ENCODE measurements at regions not wholly inside any gene's neighbourhood (a gene's known extent, or its start where the extent isn't known, plus 50 kb on each side); places are given as distances from the start of the nearest gene placed in this dataset.

DNA sequence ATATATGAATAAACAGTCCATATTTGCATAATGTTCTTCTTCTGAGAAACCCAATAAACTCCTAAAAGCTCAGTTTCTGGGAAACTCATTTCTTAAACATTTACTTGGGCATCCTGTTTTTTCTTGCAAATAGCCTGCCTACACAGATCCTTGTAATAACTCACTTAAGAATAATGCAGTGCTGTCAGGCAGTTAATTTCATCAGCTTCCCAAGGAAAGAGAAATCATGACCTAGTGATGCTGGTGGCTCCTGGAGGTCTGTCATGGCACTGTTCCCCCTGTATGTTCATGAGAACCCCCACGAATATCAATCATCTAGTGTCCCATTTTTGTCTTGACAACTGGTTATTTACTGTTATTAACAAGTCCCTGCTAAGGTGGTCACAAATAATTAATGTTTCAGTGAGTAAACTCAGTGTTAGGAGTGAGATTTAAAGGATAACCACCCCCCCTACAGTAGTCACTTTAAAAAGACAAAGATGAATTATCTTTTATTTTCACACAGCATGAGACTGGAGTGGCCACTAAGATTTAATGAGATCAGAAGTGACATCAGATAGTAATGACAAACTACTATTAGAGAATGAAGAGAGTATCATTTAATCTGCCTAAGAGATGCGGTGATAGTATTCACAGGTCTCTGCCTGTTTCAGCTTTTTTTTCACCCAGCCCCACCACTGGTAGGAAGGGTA, 279.5 kb upstream of the NECTIN3 start:
- Histone ChIP-seq H3K27me3 (no peaks in the 10 kb centered on the region), H3K9me3 (no peaks in the 10 kb centered on the region), H3K4me3 (no peak overlapping the region), H3K27ac (no peak overlapping the region), H3K36me3 (no peaks in the 10 kb centered on the region), H3K4me1 (no peaks in the 10 kb centered on the region)
- DNase-seq (ENCODE audit: low spot score in 2 of 2), result no peak
- intact Hi-C loops (cut with DNase I), result no loop called here
- TF ChIP-seq, protein P1, sequence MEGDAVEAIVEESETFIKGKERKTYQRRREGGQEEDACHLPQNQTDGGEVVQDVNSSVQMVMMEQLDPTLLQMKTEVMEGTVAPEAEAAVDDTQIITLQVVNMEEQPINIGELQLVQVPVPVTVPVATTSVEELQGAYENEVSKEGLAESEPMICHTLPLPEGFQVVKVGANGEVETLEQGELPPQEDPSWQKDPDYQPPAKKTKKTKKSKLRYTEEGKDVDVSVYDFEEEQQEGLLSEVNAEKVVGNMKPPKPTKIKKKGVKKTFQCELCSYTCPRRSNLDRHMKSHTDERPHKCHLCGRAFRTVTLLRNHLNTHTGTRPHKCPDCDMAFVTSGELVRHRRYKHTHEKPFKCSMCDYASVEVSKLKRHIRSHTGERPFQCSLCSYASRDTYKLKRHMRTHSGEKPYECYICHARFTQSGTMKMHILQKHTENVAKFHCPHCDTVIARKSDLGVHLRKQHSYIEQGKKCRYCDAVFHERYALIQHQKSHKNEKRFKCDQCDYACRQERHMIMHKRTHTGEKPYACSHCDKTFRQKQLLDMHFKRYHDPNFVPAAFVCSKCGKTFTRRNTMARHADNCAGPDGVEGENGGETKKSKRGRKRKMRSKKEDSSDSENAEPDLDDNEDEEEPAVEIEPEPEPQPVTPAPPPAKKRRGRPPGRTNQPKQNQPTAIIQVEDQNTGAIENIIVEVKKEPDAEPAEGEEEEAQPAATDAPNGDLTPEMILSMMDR (IDR thresholded peaks at IDR 0.05), result no peak

DNA sequence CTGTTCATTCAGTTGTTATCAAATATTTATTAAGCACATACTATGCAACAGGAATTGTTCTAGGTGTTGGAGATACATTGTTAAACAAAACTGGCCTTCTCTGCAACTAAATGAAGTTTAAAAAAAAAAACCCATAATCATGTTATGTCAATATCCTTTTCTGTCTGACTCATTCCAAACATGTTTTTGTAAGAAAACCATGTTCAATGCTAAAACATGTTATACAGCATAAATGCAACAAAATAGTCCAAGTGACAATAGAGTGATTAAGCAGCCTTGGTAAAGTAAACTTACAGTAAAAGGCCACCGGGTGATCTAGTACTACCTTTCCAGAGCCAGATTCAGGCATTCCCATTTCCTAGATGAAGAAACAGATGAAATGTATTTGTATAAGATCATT, 278.0 kb upstream of the NECTIN3 start:
- H3K27me3 ChIP-seq, result no peaks in the 10 kb centered on the region

DNA sequence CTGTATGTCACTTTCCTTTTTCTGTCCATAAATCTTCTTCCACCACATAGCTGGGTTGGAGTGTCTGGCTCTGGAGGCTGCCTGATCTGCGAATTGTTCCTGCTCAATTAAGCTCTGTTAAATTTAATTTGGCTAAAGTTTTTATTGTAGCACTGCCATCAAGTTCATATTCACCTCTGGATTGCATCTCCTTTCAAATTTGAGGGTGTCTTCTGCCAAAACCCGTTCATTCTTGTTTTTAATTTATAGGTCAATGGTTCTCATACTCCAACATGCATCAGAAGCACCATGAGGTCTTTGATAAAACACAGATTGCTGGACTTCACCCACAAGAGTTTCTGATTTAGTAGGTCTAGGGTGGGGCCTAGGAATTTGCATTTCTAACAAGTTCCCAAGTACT, 276.5 kb upstream of the NECTIN3 start:
- H3K4me3 ChIP-seq, result no peak overlapping the region
- H3K4me1 ChIP-seq, result no peaks in the 10 kb centered on the region
- intact Hi-C loops (cut with DNase I), result no loop called here
- DNase-seq (ENCODE audit: low spot score in 2 of 2), result no peak
- H3K27ac ChIP-seq, result no peak overlapping the region
- H3K9me3 ChIP-seq, result no peaks in the 10 kb centered on the region
- no peaks in the 10 kb centered on the region for H3K27me3 ChIP-seq
- no peaks in the 10 kb centered on the region for H3K36me3 ChIP-seq
- TF ChIP-seq, protein P1 (IDR thresholded peaks at IDR 0.05), result no peak

More for the DNA sequence above, 278.0 kb upstream of the NECTIN3 start:
- Histone ChIP-seq H3K4me1 (no peaks in the 10 kb centered on the region), H3K9me3 (no peaks in the 10 kb centered on the region), H3K27ac (no peak overlapping the region), H3K36me3 (no peaks in the 10 kb centered on the region), H3K4me3 (no peak overlapping the region)
- intact Hi-C loops (cut with DNase I), result no loop called here
- TF ChIP-seq, protein P1 (IDR thresholded peaks at IDR 0.05), result no peak
- no peak for DNase-seq (ENCODE audit: low spot score in 2 of 2)

DNA sequence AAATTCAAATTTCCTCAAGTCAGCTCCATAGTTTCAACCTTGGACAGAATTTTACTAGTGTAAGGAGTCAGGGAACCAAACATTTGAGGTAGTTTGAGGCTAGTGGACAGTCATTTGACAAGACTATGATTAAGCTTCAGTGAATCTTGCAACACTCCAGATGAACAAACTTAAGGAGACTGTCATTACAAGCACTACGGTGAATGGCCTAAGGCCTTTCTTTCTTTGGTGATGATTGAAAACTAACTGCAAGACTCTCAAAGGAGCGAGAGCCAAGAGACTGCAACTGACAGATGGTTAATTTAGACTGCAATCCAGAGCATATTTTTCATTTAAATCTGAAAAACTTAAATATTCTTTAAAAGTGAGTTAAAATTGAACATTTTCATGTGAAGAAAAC, 272.3 kb upstream of the NECTIN3 start:
- no peak for DNase-seq (ENCODE audit: low spot score in 2 of 2)
- Histone ChIP-seq H3K36me3 (no peaks in the 10 kb centered on the region), H3K4me3 (no peak overlapping the region), H3K4me1 (no peaks in the 10 kb centered on the region), H3K27ac (no peak overlapping the region), H3K27me3 (no peaks in the 10 kb centered on the region), H3K9me3 (no peaks in the 10 kb centered on the region)
- TF ChIP-seq, protein P1 (IDR thresholded peaks at IDR 0.05), result no peak
- intact Hi-C loops (cut with DNase I), result no loop called here

DNA sequence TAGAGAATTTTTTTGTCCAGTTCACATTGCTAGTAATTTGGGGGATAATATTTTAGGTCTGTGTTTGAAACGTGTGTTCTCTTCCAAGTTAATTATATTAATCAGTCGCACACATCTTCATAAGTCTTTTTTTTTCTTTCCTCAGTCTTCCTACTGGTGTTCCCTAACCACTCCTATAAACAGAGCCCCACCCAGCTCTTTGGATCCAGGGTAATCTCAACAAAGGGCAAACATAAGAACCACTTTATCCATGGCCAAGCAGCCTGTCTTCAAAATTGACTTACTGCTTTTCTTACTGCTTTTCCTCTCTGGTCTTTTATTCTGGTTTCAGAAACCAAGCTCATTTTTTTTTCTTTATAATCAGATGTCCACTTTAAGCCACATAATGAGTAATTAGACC, 266.8 kb upstream of the NECTIN3 start:
- TF ChIP-seq, protein P1 (IDR thresholded peaks at IDR 0.05), result no peak
- Histone ChIP-seq H3K4me1 (no peaks in the 10 kb centered on the region), H3K27me3 (no peaks in the 10 kb centered on the region), H3K4me3 (no peak overlapping the region), H3K9me3 (no peaks in the 10 kb centered on the region), H3K36me3 (no peaks in the 10 kb centered on the region), H3K27ac (no peak overlapping the region)
- intact Hi-C loops (cut with DNase I), result no loop called here
- DNase-seq (ENCODE audit: low spot score in 2 of 2), result no peak

DNA sequence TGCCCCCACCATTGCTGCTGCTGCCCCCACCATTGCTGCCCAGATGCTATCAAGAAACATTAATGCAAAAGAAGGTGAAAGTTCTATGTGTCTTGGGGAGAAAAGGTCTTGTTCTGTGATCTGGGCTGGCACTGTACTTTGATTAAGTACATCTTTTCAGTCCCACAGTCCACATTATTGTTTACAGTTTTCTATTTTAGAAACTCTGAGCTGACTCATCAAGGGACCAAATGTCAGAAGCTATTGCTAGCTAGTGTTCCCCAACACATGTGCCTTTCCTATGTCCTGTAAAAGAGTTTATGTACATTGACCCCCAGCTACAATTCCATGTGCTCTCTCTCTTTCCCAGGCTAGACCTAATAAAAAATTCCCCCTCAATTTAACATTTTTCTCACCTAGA, 264.7 kb upstream of the NECTIN3 start:
- TF ChIP-seq, protein P1 (IDR thresholded peaks at IDR 0.05), result no peak
- Histone ChIP-seq H3K4me1 (no peaks in the 10 kb centered on the region), H3K27me3 (no peaks in the 10 kb centered on the region), H3K36me3 (no peaks in the 10 kb centered on the region), H3K9me3 (no peaks in the 10 kb centered on the region), H3K4me3 (no peak overlapping the region), H3K27ac (no peak overlapping the region)
- intact Hi-C loops (cut with DNase I), result no loop called here
- no peak for DNase-seq (ENCODE audit: low spot score in 2 of 2)
